HepG2 (cell line): ENCODE measurements at regions not wholly inside any gene's neighbourhood (a gene's known extent, or its start where the extent isn't known, plus 50 kb on each side); places are given as distances from the start of the nearest gene placed in this dataset.

Source experiments
- ATAC-seq: fragments of 200-7000 bp; cut with Tn5 transposase; 3 replicates; pipeline ENCODE4 v1.9.1; 2020; ENCODE audit warnings: mild to moderate bottlenecking, moderate library complexity
- BruUV-seq: library from RNA; stranded (reverse); fragments of 400-500 nt; replicated peaks from 2 replicates; lab custom pipeline; 2021; lab: Mats Ljungman, UMichigan
- CTCF ChIA-PET: fragments of 300-600 bp; formaldehyde crosslinking; extraction: SDS; loops from one replicate; lab custom pipeline; 2021; ENCODE audit warnings: low total read pairs, inconsistent platforms, low intra/inter-chr PET ratio; lab: Yijun Ruan, JAX
- POLR2A ChIA-PET: fragments of 350-600 bp; sonication (Branson Sonifier 250); formaldehyde crosslinking; loops from one replicate; lab custom pipeline; 2020; ENCODE audit warnings: antibody characterized with exemption, inconsistent platforms; lab: Yijun Ruan, JAX
- DNase-seq: peaks from one replicate; pipeline ENCODE4 v3.0.0-alpha.2; 2015; ENCODE audit warnings: low spot score
- FAIRE-seq: peaks from 3 replicates; lab custom pipeline; 2011; peaks lifted over from hg19 to GRCh38; lab: Jason Lieb, UNC
- H2AFZ ChIP-seq: one replicate; pipeline ENCODE4 v1.6.1; 2011; ENCODE audit warnings: low read length, inconsistent platforms
- H3K27ac ChIP-seq: fragments of 300-600 bp; 3 replicates; pipeline ENCODE4 v1.8.0; 2011; ENCODE audit warnings: mixed run types, mild to moderate bottlenecking, mixed read lengths, low read length, inconsistent platforms; ENCODE audit not compliant: insufficient read depth; ENCODE audit errors: extremely low read length
- H3K27me3 ChIP-seq, 2 experiments: fragments of 200-600 bp in 1 of 2; 2 replicates in 1 of 2; 3 replicates in 1 of 2; pipeline versions ENCODE4 v1.6.0 to v1.8.0; 2011; ENCODE audit warnings: low read length in 2 of 2, mild to moderate bottlenecking in 2 of 2, moderate library complexity in 2 of 2, inconsistent platforms in 1 of 2; ENCODE audit not compliant: insufficient read depth in 2 of 2, control insufficient read depth in 1 of 2
- H3K36me3 ChIP-seq, 2 experiments: fragments of 200-600 bp in 1 of 2; replicated peaks in 1 of 2; 2 replicates in 1 of 2; 3 replicates in 1 of 2; pipeline versions ENCODE4 v1.5.1 to v1.8.0; 2011; ENCODE audit warnings: low read length in 2 of 2, inconsistent platforms in 1 of 2; ENCODE audit not compliant: insufficient read depth in 2 of 2, control insufficient read depth in 1 of 2
- H3K4me1 ChIP-seq: 2 replicates; pipeline ENCODE4 v1.5.1; 2012; ENCODE audit warnings: low read length, inconsistent platforms; ENCODE audit not compliant: insufficient read depth
- H3K4me2 ChIP-seq: 2 replicates; pipeline ENCODE4 v1.6.0; 2011; ENCODE audit warnings: low read depth, low read length, inconsistent platforms
- H3K4me3 ChIP-seq, 3 experiments: fragments of 200-600 bp in 1 of 3; sonication (generic), shearing (Covaris generic) in 1 of 3; replicated peaks in 1 of 3; 2 replicates each; pipeline ENCODE4 v1.5.1; 2011 to 2016; ENCODE audit warnings: low read length in 3 of 3, inconsistent platforms in 2 of 3, low read depth in 2 of 3, mild to moderate bottlenecking in 2 of 3, control low read depth in 1 of 3, mixed read lengths in 1 of 3; ENCODE audit not compliant: insufficient read depth in 1 of 3
- H3K79me2 ChIP-seq: one replicate; pipeline ENCODE4 v1.6.1; 2011; ENCODE audit warnings: low read length, inconsistent platforms; ENCODE audit not compliant: insufficient read depth
- H3K9ac ChIP-seq: 2 replicates; pipeline ENCODE4 v1.6.0; 2011; ENCODE audit warnings: mild to moderate bottlenecking, low read depth, low read length, inconsistent platforms; ENCODE audit not compliant: insufficient read depth
- H3K9me3 ChIP-seq: 2 replicates; pipeline ENCODE4 v1.5.1; 2012; ENCODE audit warnings: mild to moderate bottlenecking, low read length
- H4K20me1 ChIP-seq: 2 replicates; pipeline ENCODE4 v1.6.0; 2011; ENCODE audit warnings: inconsistent platforms, mild to moderate bottlenecking, low read length, moderate library complexity; ENCODE audit not compliant: insufficient read depth
- GTF2F1 ChIP-seq: fragments of 150-350 bp; IDR thresholded peaks from 2 replicates; pipeline ENCODE4 v1.6.1; 2014; ENCODE audit warnings: low read length
- HOXA5 ChIP-seq: sonication (generic); formaldehyde crosslinking; IDR thresholded peaks from 2 replicates; pipeline ENCODE4 v1.4.0; 2020; ENCODE audit warnings: missing genetic modification reagents
- MAZ ChIP-seq, 2 experiments: sonication (generic) in 1 of 2; formaldehyde crosslinking in 1 of 2; IDR thresholded peaks; 2 replicates each; pipeline versions ENCODE4 v1.5.0 to v1.6.1; 2012 to 2020; ENCODE audit warnings: low read depth in 2 of 2, mild to moderate bottlenecking in 2 of 2, borderline replicate concordance in 1 of 2, improper control_type of control experiment in 1 of 2, low read length in 1 of 2, missing genetic modification reagents in 1 of 2, moderate library complexity in 1 of 2
- THYN1 ChIP-seq: sonication (generic); formaldehyde crosslinking; IDR thresholded peaks from 2 replicates; pipeline ENCODE4 v1.8.1; 2023; ENCODE audit warnings: low read depth, mild to moderate bottlenecking, moderate library complexity, missing genetic modification reagents, borderline replicate concordance
- TOE1 ChIP-seq: sonication (generic); formaldehyde crosslinking; IDR thresholded peaks from 2 replicates; pipeline ENCODE4 v1.4.0; 2020; ENCODE audit warnings: mild to moderate bottlenecking, missing genetic modification reagents
- ZSCAN21 ChIP-seq: sonication (generic); formaldehyde crosslinking; IDR thresholded peaks from 2 replicates; pipeline ENCODE4 v1.8.0; 2022; ENCODE audit warnings: mild to moderate bottlenecking, missing genetic modification reagents, moderate library complexity, borderline replicate concordance
- ZSCAN9 ChIP-seq: IDR thresholded peaks from 2 replicates; pipeline ENCODE4 v1.6.1; 2016; ENCODE audit warnings: borderline replicate concordance
- WGBS: methylation state at CpG from one replicate; pipeline ENCODE4 v1.1.6; 2017; ENCODE audit warnings: low lambda C conversion rate; 5-methylcytosine and 5-hydroxymethylcytosine counted together
- in situ Hi-C: cut with HindIII; loops from 2 replicates; pipeline ENCODE4 v1.10.0; 2017; ENCODE audit warnings: low pct_unique_long_range_greater_than_20kb; ENCODE audit not compliant: extremely low pct_ligation_motif_present
- intact Hi-C: fragments of 100-400 bp; cut with micrococcal nuclease; formaldehyde crosslinking; loops from one replicate; pipeline ENCODE4 v1.10.0; 2022; ENCODE audit not compliant: unreplicated experiment
- TF ChIP-seq, protein P1 (sequence below): sonication (generic); formaldehyde crosslinking; IDR thresholded peaks from 2 replicates; pipeline ENCODE4 v1.5.1; 2020; ENCODE audit warnings: missing genetic modification reagents, mild to moderate bottlenecking, borderline replicate concordance
- TF ChIP-seq, protein P2 (sequence below): sonication (generic); formaldehyde crosslinking; IDR thresholded peaks from 2 replicates; pipeline ENCODE4 v1.4.0; 2020; ENCODE audit warnings: mild to moderate bottlenecking, missing genetic modification reagents

DNA sequence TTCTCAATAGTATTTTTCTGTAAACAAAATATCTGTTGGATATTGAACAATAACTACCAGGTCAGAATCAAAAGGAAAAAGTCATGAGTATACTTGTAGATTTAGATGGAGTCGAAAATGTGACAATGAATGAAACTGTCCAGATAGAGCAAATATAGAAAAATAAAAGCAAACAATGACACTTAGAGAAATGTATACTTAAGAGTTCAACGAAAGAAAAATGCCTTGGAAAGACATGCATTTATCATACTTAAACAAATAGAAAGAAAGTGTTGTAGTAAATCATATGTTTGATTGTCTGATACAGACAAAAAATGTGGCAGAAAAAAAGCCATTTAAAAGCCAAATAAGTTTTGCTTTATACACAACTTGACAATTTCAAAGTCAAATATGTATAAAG lies 571.2 kb upstream of the MGAT4C start:
- FAIRE-seq: no peak
- CTCF ChIA-PET: no interaction called here
- WGBS: 1% methylated on average over 2 of the region's 2 CpGs
- Histone ChIP-seq H3K27ac (no peak overlapping the region), H3K4me3 (no peak overlapping the region), H3K27me3 (no peaks in the 10 kb centered on the region), H3K4me2 (no peak overlapping the region), H3K4me1 (no peaks in the 10 kb centered on the region), H3K36me3 (no peaks in the 10 kb centered on the region), H3K9me3 (no peaks in the 10 kb centered on the region; the same call in 1 of the 2 replicates), H2AFZ (no peak overlapping the region), H4K20me1 (no peaks in the 10 kb centered on the region), H3K9ac (no peak overlapping the region), H3K79me2 (no peaks in the 10 kb centered on the region)
- TF ChIP-seq HOXA5 (CRISPR knock-in tag) (no peak), ZSCAN9 (CRISPR knock-in tag) (no peak), GTF2F1 (no peak), TOE1 (CRISPR knock-in tag) (no peak), ZSCAN21 (CRISPR knock-in tag) (no peak), MAZ (IDR thresholded peaks at IDR 0.05; ENCODE audit: borderline replicate concordance, low read depth, low read length) (no peak), MAZ (CRISPR knock-in tag; IDR thresholded peaks at IDR 0.05; ENCODE audit: low read depth) (no peak), THYN1 (CRISPR knock-in tag) (no peak)
- TF ChIP-seq, protein P1, sequence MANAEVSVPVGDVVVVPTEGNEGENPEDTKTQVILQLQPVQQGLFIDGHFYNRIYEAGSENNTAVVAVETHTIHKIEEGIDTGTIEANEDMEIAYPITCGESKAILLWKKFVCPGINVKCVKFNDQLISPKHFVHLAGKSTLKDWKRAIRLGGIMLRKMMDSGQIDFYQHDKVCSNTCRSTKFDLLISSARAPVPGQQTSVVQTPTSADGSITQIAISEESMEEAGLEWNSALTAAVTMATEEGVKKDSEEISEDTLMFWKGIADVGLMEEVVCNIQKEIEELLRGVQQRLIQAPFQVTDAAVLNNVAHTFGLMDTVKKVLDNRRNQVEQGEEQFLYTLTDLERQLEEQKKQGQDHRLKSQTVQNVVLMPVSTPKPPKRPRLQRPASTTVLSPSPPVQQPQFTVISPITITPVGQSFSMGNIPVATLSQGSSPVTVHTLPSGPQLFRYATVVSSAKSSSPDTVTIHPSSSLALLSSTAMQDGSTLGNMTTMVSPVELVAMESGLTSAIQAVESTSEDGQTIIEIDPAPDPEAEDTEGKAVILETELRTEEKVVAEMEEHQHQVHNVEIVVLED (CRISPR knock-in tag): no peak
- TF ChIP-seq, protein P2, sequence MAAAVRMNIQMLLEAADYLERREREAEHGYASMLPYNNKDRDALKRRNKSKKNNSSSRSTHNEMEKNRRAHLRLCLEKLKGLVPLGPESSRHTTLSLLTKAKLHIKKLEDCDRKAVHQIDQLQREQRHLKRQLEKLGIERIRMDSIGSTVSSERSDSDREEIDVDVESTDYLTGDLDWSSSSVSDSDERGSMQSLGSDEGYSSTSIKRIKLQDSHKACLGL (CRISPR knock-in tag): no peak
- in situ Hi-C loops: no loop called here
- BruUV-seq: no TSS peak
- POLR2A ChIA-PET: no interaction called here
- DNase-seq: no peak
- intact Hi-C loops: no loop called here
- ATAC-seq: no peak
